ENCODE measurements at regions not wholly inside any gene's neighbourhood (a gene's known extent, or its start where the extent isn't known, plus 50 kb on each side); places are given as distances from the start of the nearest gene placed in this dataset.
"Not testable (repeated sequence)": the region's sequence is repeated elsewhere in the genome, so short reads cannot be mapped to it uniquely, and the experiment has no call there.

- Mint-ChIP-seq H3K4me1 (no peaks in the 10 kb centered on the region), H3K27me3 (ENCODE audit: low read depth) (no peaks in the 10 kb centered on the region), H3K27ac (no peak overlapping the region), H3K9me3 (no peaks in the 10 kb centered on the region), H3K36me3 (no peaks in the 10 kb centered on the region), H3K4me3 (no peak overlapping the region)
- no peak for TF ChIP-seq CTCF (IDR thresholded peaks at IDR 0.05; ENCODE audit: unreplicated experiment)
- DNase-seq (ENCODE audit: low spot score in 2 of 2, unreplicated experiment in 2 of 2), result no peak
Measured at GRCh38 chr13:87536899-87537298, 134.3 kb upstream of the SLITRK5 start.

- Mint-ChIP-seq H3K4me1 (no peaks in the 10 kb centered on the region), H3K9me3 (no peaks in the 10 kb centered on the region), H3K36me3 (no peaks in the 10 kb centered on the region), H3K4me3 (no peak overlapping the region), H3K27me3 (ENCODE audit: low read depth) (no peaks in the 10 kb centered on the region), H3K27ac (no peak overlapping the region)
- TF ChIP-seq CTCF (IDR thresholded peaks at IDR 0.05; ENCODE audit: unreplicated experiment), result no peak
- DNase-seq (ENCODE audit: low spot score in 2 of 2, unreplicated experiment in 2 of 2), result no peak
Measured at GRCh38 chr13:87537951-87538350, 133.2 kb upstream of the SLITRK5 start.

- no peak overlapping the region for H3K4me3 Mint-ChIP-seq
Measured at GRCh38 chr13:87538366-87539052, 132.7 kb upstream of the SLITRK5 start.

GRCh38 chr13:87553142-87553541 lies 118.0 kb upstream of the SLITRK5 start:
- no peaks in the 10 kb centered on the region for H3K4me1 Mint-ChIP-seq
- no peak overlapping the region for H3K4me3 Mint-ChIP-seq
- no peaks in the 10 kb centered on the region for H3K27me3 Mint-ChIP-seq (ENCODE audit: low read depth)
- no peaks in the 10 kb centered on the region for H3K9me3 Mint-ChIP-seq
- TF ChIP-seq CTCF (IDR thresholded peaks at IDR 0.05; ENCODE audit: unreplicated experiment), result no peak
- no peak for DNase-seq (ENCODE audit: low spot score in 2 of 2, unreplicated experiment in 2 of 2)
- no peak overlapping the region for H3K27ac Mint-ChIP-seq
- H3K36me3 Mint-ChIP-seq, result no peaks in the 10 kb centered on the region

More at GRCh38 chr13:87538366-87539052, 132.7 kb upstream of the SLITRK5 start:
- DNase-seq (ENCODE audit: low spot score in 2 of 2, unreplicated experiment in 2 of 2), result no peak
- TF ChIP-seq CTCF (IDR thresholded peaks at IDR 0.05; ENCODE audit: unreplicated experiment), result no peak
- Mint-ChIP-seq H3K36me3 (no peaks in the 10 kb centered on the region), H3K4me1 (no peaks in the 10 kb centered on the region), H3K9me3 (peaks cover 2% of the 10 kb centered on the region), H3K27ac (no peak overlapping the region), H3K27me3 (ENCODE audit: low read depth) (no peaks in the 10 kb centered on the region)

- no peak for TF ChIP-seq CTCF (IDR thresholded peaks at IDR 0.05; ENCODE audit: unreplicated experiment)
- H3K27ac Mint-ChIP-seq, result no peak overlapping the region
- no peaks in the 10 kb centered on the region for H3K4me1 Mint-ChIP-seq
- DNase-seq (ENCODE audit: low spot score in 2 of 2, unreplicated experiment in 2 of 2), result no peak
- no peak overlapping the region for H3K4me3 Mint-ChIP-seq
- no peaks in the 10 kb centered on the region for H3K9me3 Mint-ChIP-seq
- H3K27me3 Mint-ChIP-seq (ENCODE audit: low read depth), result no peaks in the 10 kb centered on the region
- H3K36me3 Mint-ChIP-seq, result no peaks in the 10 kb centered on the region
Measured at GRCh38 chr13:87554045-87554444, 117.1 kb upstream of the SLITRK5 start.

- no peaks in the 10 kb centered on the region for H3K36me3 Mint-ChIP-seq
Measured at GRCh38 chr13:87557788-87558187, 113.4 kb upstream of the SLITRK5 start.

GRCh38 chr13:87561580-87561979 lies 109.6 kb upstream of the SLITRK5 start:
- H3K9me3 Mint-ChIP-seq, result peaks cover 15% of the 10 kb centered on the region
- H3K27ac Mint-ChIP-seq; H3K4me1 Mint-ChIP-seq; H3K36me3 Mint-ChIP-seq; H3K4me3 Mint-ChIP-seq; H3K27me3 Mint-ChIP-seq (ENCODE audit: low read depth); DNase-seq (ENCODE audit: low spot score in 2 of 2, unreplicated experiment in 2 of 2): not testable (repeated sequence)

More at GRCh38 chr13:87557788-87558187, 113.4 kb upstream of the SLITRK5 start:
- TF ChIP-seq CTCF (IDR thresholded peaks at IDR 0.05; ENCODE audit: unreplicated experiment), result no peak
- H3K4me1 Mint-ChIP-seq, result no peaks in the 10 kb centered on the region
- H3K9me3 Mint-ChIP-seq, result peaks cover 7% of the 10 kb centered on the region
- H3K4me3 Mint-ChIP-seq, result no peak overlapping the region
- H3K27ac Mint-ChIP-seq, result no peak overlapping the region
- H3K27me3 Mint-ChIP-seq (ENCODE audit: low read depth), result no peaks in the 10 kb centered on the region
- DNase-seq (ENCODE audit: low spot score in 2 of 2, unreplicated experiment in 2 of 2), result no peak

Data from mesothelial cell of epicardium (in vitro differentiated cells).